ENCODE measurements at regions not wholly inside any gene's neighbourhood (a gene's known extent, or its start where the extent isn't known, plus 50 kb on each side); places are given as distances from the start of the nearest gene placed in this dataset.

GRCh38 chr4:138710297-138710696, 305.3 kb upstream of the NOCT start:
- no peaks in the 10 kb centered on the region for H4K20me1 ChIP-seq (ENCODE audit: control insufficient read depth, extremely low read depth, insufficient read depth, low read length)
- H3K79me2 ChIP-seq (ENCODE audit: control insufficient read depth, insufficient read depth, low read length): no peaks in the 10 kb centered on the region
- no peak for DNase-seq (ENCODE audit: low read depth, low spot score)
- H3K36me3 ChIP-seq (ENCODE audit: control insufficient read depth in 2 of 2, extremely low read depth in 1 of 2, insufficient read depth in 2 of 2, low read length in 2 of 2): no peaks in the 10 kb centered on the region
- TF ChIP-seq CTCF (optimal IDR thresholded peaks at IDR 0.05 in 1 of 3, IDR thresholded peaks at IDR 0.05 in 1 of 3, conservative IDR thresholded peaks at IDR 0.05 in 1 of 3; ENCODE audit: extremely low read depth in 1 of 3, insufficient read depth in 2 of 3, low read length in 3 of 3) (no peak), EZH2 (IDR thresholded peaks at IDR 0.05; ENCODE audit: low read length) (no peak)
- H3K27me3 ChIP-seq (ENCODE audit: control insufficient read depth, extremely low read depth, insufficient read depth, low read length): no peaks in the 10 kb centered on the region
- H3K27ac ChIP-seq (ENCODE audit: control insufficient read depth, insufficient read depth, low read length): no peak overlapping the region
- H3K9ac ChIP-seq (ENCODE audit: control insufficient read depth, extremely low read depth, insufficient read depth, low read length): no peak overlapping the region
- H3K4me2 ChIP-seq (ENCODE audit: control insufficient read depth, extremely low read depth, insufficient read depth, low read depth, low read length): no peak overlapping the region
- dilution Hi-C loops (cut with MboI; ENCODE audit: extremely low pct_ligation_motif_present, low sequenced_read_pairs): no loop called here
- no peaks in the 10 kb centered on the region for H3K9me1 ChIP-seq (ENCODE audit: control insufficient read depth, extremely low read depth, insufficient read depth, low read length)
- H2AFZ ChIP-seq (ENCODE audit: control insufficient read depth, low read length): no peak overlapping the region
- no peak overlapping the region for H3K4me3 ChIP-seq (ENCODE audit: control insufficient read depth in 2 of 3, extremely low read depth in 1 of 3, insufficient read depth in 2 of 3, low read depth in 1 of 3, low read length in 3 of 3)
- no peaks in the 10 kb centered on the region for H3K9me3 ChIP-seq (ENCODE audit: control insufficient read depth, low read depth, low read length)
- FAIRE-seq: no peak
- H3K4me1 ChIP-seq (ENCODE audit: control insufficient read depth, extremely low read depth, insufficient read depth, low read length): no peaks in the 10 kb centered on the region

GRCh38 chr4:138709859-138710258, 305.7 kb upstream of the NOCT start:
- H3K9me1 ChIP-seq (ENCODE audit: control insufficient read depth, extremely low read depth, insufficient read depth, low read length): no peaks in the 10 kb centered on the region
- dilution Hi-C loops (cut with MboI; ENCODE audit: extremely low pct_ligation_motif_present, low sequenced_read_pairs): no loop called here
- TF ChIP-seq CTCF (optimal IDR thresholded peaks at IDR 0.05 in 1 of 3, IDR thresholded peaks at IDR 0.05 in 1 of 3, conservative IDR thresholded peaks at IDR 0.05 in 1 of 3; ENCODE audit: extremely low read depth in 1 of 3, insufficient read depth in 2 of 3, low read length in 3 of 3) (no peak), EZH2 (IDR thresholded peaks at IDR 0.05; ENCODE audit: low read length) (no peak)

More at GRCh38 chr4:138709859-138710258, 305.7 kb upstream of the NOCT start:
- no peak overlapping the region for H2AFZ ChIP-seq (ENCODE audit: control insufficient read depth, low read length)
- no peak overlapping the region for H3K27ac ChIP-seq (ENCODE audit: control insufficient read depth, insufficient read depth, low read length)
- no peaks in the 10 kb centered on the region for H4K20me1 ChIP-seq (ENCODE audit: control insufficient read depth, extremely low read depth, insufficient read depth, low read length)
- FAIRE-seq (no peak), DNase-seq (ENCODE audit: low read depth, low spot score) (no peak)
- H3K79me2 ChIP-seq (ENCODE audit: control insufficient read depth, insufficient read depth, low read length): no peaks in the 10 kb centered on the region
- H3K4me2 ChIP-seq (ENCODE audit: control insufficient read depth, extremely low read depth, insufficient read depth, low read depth, low read length): no peak overlapping the region
- H3K4me3 ChIP-seq (ENCODE audit: control insufficient read depth in 2 of 3, extremely low read depth in 1 of 3, insufficient read depth in 2 of 3, low read depth in 1 of 3, low read length in 3 of 3): no peak overlapping the region
- H3K9ac ChIP-seq (ENCODE audit: control insufficient read depth, extremely low read depth, insufficient read depth, low read length): no peak overlapping the region
- H3K9me3 ChIP-seq (ENCODE audit: control insufficient read depth, low read depth, low read length): no peaks in the 10 kb centered on the region
- no peaks in the 10 kb centered on the region for H3K27me3 ChIP-seq (ENCODE audit: control insufficient read depth, extremely low read depth, insufficient read depth, low read length)
- no peaks in the 10 kb centered on the region for H3K4me1 ChIP-seq (ENCODE audit: control insufficient read depth, extremely low read depth, insufficient read depth, low read length)
- H3K36me3 ChIP-seq (ENCODE audit: control insufficient read depth in 2 of 2, extremely low read depth in 1 of 2, insufficient read depth in 2 of 2, low read length in 2 of 2): no peaks in the 10 kb centered on the region
